ENCODE measurements at regions not wholly inside any gene's neighbourhood (a gene's known extent, or its start where the extent isn't known, plus 50 kb on each side); places are given as distances from the start of the nearest gene placed in this dataset.
"Not testable (repeated sequence)": the region's sequence is repeated elsewhere in the genome, so short reads cannot be mapped to it uniquely, and the experiment has no call there.

GRCh38 chr5:90047113-90047512 lies 362.4 kb downstream of the CETN3 start:
- DNase-seq (ENCODE audit: low read depth, low spot score): no peak
- no peak overlapping the region for H3K4me3 ChIP-seq (ENCODE audit: insufficient read length, low read depth)
- TF ChIP-seq ZNF274 (IDR thresholded peaks at IDR 0.05; ENCODE audit: low read depth, low read length): no peak
- TF ChIP-seq SUZ12 (IDR thresholded peaks at IDR 0.05; ENCODE audit: extremely low read depth, insufficient read depth, insufficient read length): no peak
- TF ChIP-seq YY1 (IDR thresholded peaks at IDR 0.05; ENCODE audit: insufficient read depth, insufficient read length): no peak
- no peaks in the 10 kb centered on the region for H3K36me3 ChIP-seq (ENCODE audit: insufficient read depth, insufficient read length, low read length)
- no peak overlapping the region for H3K9ac ChIP-seq (ENCODE audit: insufficient read length, low read depth)
- H3K4me1 ChIP-seq (ENCODE audit: insufficient read depth, insufficient read length): no peaks in the 10 kb centered on the region
- H3K9me3 ChIP-seq (ENCODE audit: insufficient read depth, low read length): peaks cover 14% of the 10 kb centered on the region
- no peaks in the 10 kb centered on the region for H3K27me3 ChIP-seq (ENCODE audit: insufficient read depth, insufficient read length)

DNA sequence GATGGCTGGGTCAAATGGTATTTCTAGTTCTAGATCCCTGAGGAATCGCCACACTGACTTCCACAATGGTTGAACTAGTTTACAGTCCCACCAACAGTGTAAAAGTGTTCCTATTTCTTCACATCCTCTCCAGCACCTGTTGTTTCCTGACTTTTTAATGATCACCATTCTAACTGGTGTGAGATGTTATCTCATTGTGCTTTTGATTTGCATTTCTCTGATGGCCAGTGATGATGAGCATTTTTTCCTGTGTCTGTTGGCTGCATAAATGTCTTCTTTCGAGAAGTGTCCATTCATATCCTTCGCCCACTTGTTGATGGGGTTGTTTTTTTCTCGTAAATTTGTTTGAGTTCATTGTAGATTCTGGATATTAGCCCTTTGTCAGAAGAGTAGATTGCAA lies 369.5 kb downstream of the CETN3 start:
- H3K27me3 ChIP-seq (ENCODE audit: insufficient read depth, insufficient read length); H3K9me3 ChIP-seq (ENCODE audit: insufficient read depth, low read length); H3K9ac ChIP-seq (ENCODE audit: insufficient read length, low read depth); DNase-seq (ENCODE audit: low read depth, low spot score); H3K4me1 ChIP-seq (ENCODE audit: insufficient read depth, insufficient read length); H3K36me3 ChIP-seq (ENCODE audit: insufficient read depth, insufficient read length, low read length); H3K4me3 ChIP-seq (ENCODE audit: insufficient read length, low read depth): not testable (repeated sequence)

DNA sequence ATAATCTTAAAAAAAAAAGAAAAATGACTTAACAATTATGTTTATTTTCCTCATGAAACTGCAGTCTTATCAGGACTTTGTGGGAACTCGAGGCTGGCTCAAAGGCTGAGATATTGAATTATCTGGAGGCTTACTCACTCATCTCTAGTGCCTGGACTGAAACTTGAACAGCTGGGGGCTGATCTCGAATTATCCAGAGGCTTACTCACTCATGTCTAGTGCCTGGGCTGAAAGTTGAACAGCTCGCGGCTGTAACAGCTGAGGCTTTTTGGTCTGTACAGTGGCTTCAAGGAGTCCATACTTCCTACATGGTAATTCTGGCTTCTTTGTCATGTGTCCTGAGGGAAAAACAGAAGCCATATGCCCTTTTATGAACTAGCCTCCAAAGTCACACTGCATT lies 371.9 kb downstream of the CETN3 start:
- Histone ChIP-seq H3K9ac (ENCODE audit: insufficient read length, low read depth) (no peak overlapping the region), H3K27me3 (ENCODE audit: insufficient read depth, insufficient read length) (no peaks in the 10 kb centered on the region), H3K9me3 (ENCODE audit: insufficient read depth, low read length) (no peaks in the 10 kb centered on the region), H3K4me3 (ENCODE audit: insufficient read length, low read depth) (no peak overlapping the region), H3K36me3 (ENCODE audit: insufficient read depth, insufficient read length, low read length) (no peaks in the 10 kb centered on the region), H3K4me1 (ENCODE audit: insufficient read depth, insufficient read length) (no peaks in the 10 kb centered on the region)
- TF ChIP-seq YY1 (IDR thresholded peaks at IDR 0.05; ENCODE audit: insufficient read depth, insufficient read length) (no peak), ZNF274 (IDR thresholded peaks at IDR 0.05; ENCODE audit: low read depth, low read length) (no peak), SUZ12 (IDR thresholded peaks at IDR 0.05; ENCODE audit: extremely low read depth, insufficient read depth, insufficient read length) (no peak)
- DNase-seq (ENCODE audit: low read depth, low spot score): no peak

DNA sequence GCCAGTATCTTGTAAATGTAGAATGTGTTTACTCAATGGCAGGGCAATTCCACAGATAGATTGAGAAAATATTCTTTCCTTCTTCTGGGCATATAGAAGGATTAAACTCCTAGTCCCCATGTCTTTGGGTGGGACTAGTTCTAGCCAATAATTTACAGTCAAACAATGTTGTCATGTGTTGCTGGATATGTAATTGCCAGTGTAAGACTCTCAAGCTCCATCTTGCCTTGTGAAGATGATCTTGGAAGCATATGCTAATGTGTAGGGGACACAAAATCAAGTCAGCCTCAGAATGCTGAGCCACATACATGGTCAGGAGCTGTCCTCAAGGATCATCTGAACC lies 386.9 kb downstream of the CETN3 start:
- Histone ChIP-seq H3K36me3 (ENCODE audit: insufficient read depth, insufficient read length, low read length) (no peaks in the 10 kb centered on the region), H3K9ac (ENCODE audit: insufficient read length, low read depth) (no peak overlapping the region), H3K4me1 (ENCODE audit: insufficient read depth, insufficient read length) (no peaks in the 10 kb centered on the region), H3K27me3 (ENCODE audit: insufficient read depth, insufficient read length) (no peaks in the 10 kb centered on the region), H3K4me3 (ENCODE audit: insufficient read length, low read depth) (no peak overlapping the region), H3K9me3 (ENCODE audit: insufficient read depth, low read length) (no peaks in the 10 kb centered on the region)
- TF ChIP-seq ZNF274 (IDR thresholded peaks at IDR 0.05; ENCODE audit: low read depth, low read length) (no peak), SUZ12 (IDR thresholded peaks at IDR 0.05; ENCODE audit: extremely low read depth, insufficient read depth, insufficient read length) (no peak), YY1 (IDR thresholded peaks at IDR 0.05; ENCODE audit: insufficient read depth, insufficient read length) (no peak)
- DNase-seq (ENCODE audit: low read depth, low spot score): no peak

DNA sequence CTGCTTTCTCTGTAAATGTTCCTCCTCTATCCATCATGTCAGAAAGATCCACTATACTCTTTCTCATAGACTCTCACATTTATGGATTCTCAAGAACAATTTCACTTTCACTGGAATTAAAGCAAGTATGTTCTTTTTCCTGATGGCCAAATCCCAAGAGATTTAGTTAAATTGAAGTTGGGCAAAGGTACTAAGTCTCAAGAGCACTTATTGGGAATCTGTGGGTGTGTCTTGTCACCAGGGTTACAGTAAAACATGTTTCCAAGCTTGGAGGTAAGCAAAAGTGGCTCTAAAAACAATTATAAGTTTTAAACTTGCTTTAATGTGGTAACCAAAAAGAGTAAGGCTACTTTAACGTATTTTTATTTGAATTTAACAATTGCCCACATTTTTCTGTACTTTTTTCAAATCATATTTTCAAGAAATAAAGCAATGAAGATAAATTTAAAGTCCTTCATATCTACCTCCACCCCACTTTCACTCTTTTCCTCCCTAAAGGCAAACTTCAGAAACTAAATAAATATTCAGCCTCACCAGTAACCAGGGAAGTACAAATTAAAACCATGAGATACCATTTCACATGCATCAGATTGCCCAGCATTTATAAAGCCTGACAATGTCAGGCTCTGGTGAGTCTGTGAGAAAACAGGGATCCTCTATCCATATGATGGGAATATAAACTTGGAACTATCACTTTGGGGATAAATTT lies 387.4 kb downstream of the CETN3 start:
- Histone ChIP-seq H3K4me3 (ENCODE audit: insufficient read length, low read depth) (no peak overlapping the region), H3K27me3 (ENCODE audit: insufficient read depth, insufficient read length) (no peaks in the 10 kb centered on the region), H3K36me3 (ENCODE audit: insufficient read depth, insufficient read length, low read length) (no peaks in the 10 kb centered on the region), H3K9ac (ENCODE audit: insufficient read length, low read depth) (no peak overlapping the region), H3K4me1 (ENCODE audit: insufficient read depth, insufficient read length) (no peaks in the 10 kb centered on the region), H3K9me3 (ENCODE audit: insufficient read depth, low read length) (no peaks in the 10 kb centered on the region)
- TF ChIP-seq SUZ12 (IDR thresholded peaks at IDR 0.05; ENCODE audit: extremely low read depth, insufficient read depth, insufficient read length) (no peak), ZNF274 (IDR thresholded peaks at IDR 0.05; ENCODE audit: low read depth, low read length) (no peak), YY1 (IDR thresholded peaks at IDR 0.05; ENCODE audit: insufficient read depth, insufficient read length) (no peak)
- no peak for DNase-seq (ENCODE audit: low read depth, low spot score)

DNA sequence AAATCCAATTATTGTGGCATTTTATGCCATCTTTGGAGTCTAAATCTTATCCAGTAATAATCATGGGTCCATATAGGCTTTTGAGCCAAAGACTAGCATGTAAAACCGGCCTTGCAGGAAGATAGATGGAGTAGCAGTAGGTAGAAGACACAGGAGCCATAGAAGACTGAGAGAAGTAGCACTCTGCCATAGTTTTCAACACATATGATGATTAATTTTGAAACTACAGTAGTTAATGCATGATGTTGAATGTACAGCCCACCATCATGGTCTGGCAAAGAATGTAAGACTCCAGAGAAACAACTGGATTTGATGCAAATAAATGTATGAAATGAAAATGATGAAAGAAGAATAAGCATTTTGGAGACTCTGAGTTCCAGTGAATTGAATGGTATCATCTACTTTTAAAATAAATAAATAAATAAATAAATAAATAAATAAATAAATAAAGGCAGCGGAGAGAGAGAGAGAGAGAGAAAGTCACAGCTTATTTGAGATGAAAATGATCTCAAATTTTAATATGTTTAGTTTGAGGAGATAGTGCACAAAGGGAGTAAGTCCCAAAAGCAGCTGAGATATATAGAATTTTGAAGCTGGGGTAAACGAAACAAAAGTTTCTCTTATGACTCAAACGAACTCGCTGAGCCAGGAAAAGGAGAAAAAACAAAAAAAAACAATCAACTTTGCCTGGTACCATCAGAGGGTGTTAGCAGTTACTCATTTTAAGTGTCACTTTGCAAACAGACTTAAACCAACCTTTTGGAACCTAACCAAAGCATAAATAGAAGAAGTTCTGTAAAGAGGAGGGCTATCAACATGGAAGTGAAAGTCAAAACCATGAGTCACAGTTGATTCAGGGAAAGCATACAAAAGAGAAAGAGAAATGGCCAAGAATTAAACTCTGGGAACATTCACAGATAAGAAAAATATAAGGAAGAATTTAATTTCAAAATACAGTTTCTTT lies 388.7 kb downstream of the CETN3 start:
- Histone ChIP-seq H3K4me1 (ENCODE audit: insufficient read depth, insufficient read length) (no peaks in the 10 kb centered on the region), H3K9ac (ENCODE audit: insufficient read length, low read depth) (no peak overlapping the region), H3K36me3 (ENCODE audit: insufficient read depth, insufficient read length, low read length) (no peaks in the 10 kb centered on the region), H3K27me3 (ENCODE audit: insufficient read depth, insufficient read length) (no peaks in the 10 kb centered on the region), H3K9me3 (ENCODE audit: insufficient read depth, low read length) (no peaks in the 10 kb centered on the region), H3K4me3 (ENCODE audit: insufficient read length, low read depth) (no peak overlapping the region)
- no peak for DNase-seq (ENCODE audit: low read depth, low spot score)
- TF ChIP-seq SUZ12 (IDR thresholded peaks at IDR 0.05; ENCODE audit: extremely low read depth, insufficient read depth, insufficient read length): no peak
- TF ChIP-seq YY1 (IDR thresholded peaks at IDR 0.05; ENCODE audit: insufficient read depth, insufficient read length): no peak
- TF ChIP-seq ZNF274 (IDR thresholded peaks at IDR 0.05; ENCODE audit: low read depth, low read length): no peak

GRCh38 chr5:90017239-90017638 lies 392.3 kb downstream of the CETN3 start:
- H3K9me3 ChIP-seq (ENCODE audit: insufficient read depth, low read length): no peaks in the 10 kb centered on the region
- H3K9ac ChIP-seq (ENCODE audit: insufficient read length, low read depth): no peak overlapping the region
- no peaks in the 10 kb centered on the region for H3K27me3 ChIP-seq (ENCODE audit: insufficient read depth, insufficient read length)
- TF ChIP-seq SUZ12 (IDR thresholded peaks at IDR 0.05; ENCODE audit: extremely low read depth, insufficient read depth, insufficient read length) (no peak), YY1 (IDR thresholded peaks at IDR 0.05; ENCODE audit: insufficient read depth, insufficient read length) (no peak), ZNF274 (IDR thresholded peaks at IDR 0.05; ENCODE audit: low read depth, low read length) (no peak)
- no peak for DNase-seq (ENCODE audit: low read depth, low spot score)
- H3K36me3 ChIP-seq (ENCODE audit: insufficient read depth, insufficient read length, low read length): no peaks in the 10 kb centered on the region
- H3K4me1 ChIP-seq (ENCODE audit: insufficient read depth, insufficient read length): no peaks in the 10 kb centered on the region
- no peak overlapping the region for H3K4me3 ChIP-seq (ENCODE audit: insufficient read length, low read depth)

Data from NT2/D1 (cell line).